ENCODE measurements at regions not wholly inside any gene's neighbourhood (a gene's known extent, or its start where the extent isn't known, plus 50 kb on each side); places are given as distances from the start of the nearest gene placed in this dataset.
A peak's percentile ranks its signal among the peaks of the same experiment; 100 is the strongest.

- no peak overlapping the region for H3K4me3 Mint-ChIP-seq
- no CpG with 5 or more reads among the region's 10 CpGs for WGBS (ENCODE audit: insufficient coverage)
Observed at GRCh38 chr1:17957588-17958267, 149.9 kb upstream of the IGSF21 start.

DNA sequence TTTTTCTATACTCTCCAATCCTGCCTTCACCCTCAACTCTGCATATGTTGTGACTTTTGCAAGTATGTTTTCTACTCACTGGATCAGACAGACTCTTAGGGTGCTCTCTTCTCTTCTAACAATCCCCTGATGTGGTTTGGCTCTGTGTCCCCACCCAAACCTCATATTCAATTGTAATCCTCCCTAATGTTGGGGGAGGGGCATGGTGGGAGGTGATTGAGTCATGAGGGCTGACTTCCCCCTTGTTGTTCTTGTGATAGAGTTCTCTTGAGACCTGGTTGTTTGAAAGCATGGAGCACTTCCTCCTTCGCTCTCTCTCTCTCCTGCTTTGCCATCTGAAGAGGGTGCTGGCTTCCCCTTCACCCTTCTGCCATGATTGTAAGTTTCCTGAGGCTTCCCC lies 148.9 kb upstream of the IGSF21 start:
- H3K27ac Mint-ChIP-seq = peak overlapping the region in 1 of 7 donors; percentile 32
- no peak overlapping the region for H3K4me3 Mint-ChIP-seq
- peaks cover 6% of the 10 kb centered on the region for H3K4me1 Mint-ChIP-seq
- Histone ChIP-seq H3K79me2 (ENCODE audit: insufficient read depth, low read length) (no peaks in the 10 kb centered on the region), H3K27ac (ENCODE audit: low read depth in 1 of 2, low read length in 2 of 2) (no peak overlapping the region), H3K4me2 (replicated peaks; ENCODE audit: extremely low read depth, low read length, poor library complexity, severe bottlenecking) (no peak overlapping the region), H3K4me3 (replicated peaks in 1 of 3; ENCODE audit: low read depth in 2 of 3, low read length in 3 of 3) (no peak overlapping the region), H3K9ac (ENCODE audit: insufficient read depth, low read length, poor library complexity, severe bottlenecking) (no peak overlapping the region), H3K9me3 (replicated peaks in 1 of 2; ENCODE audit: control insufficient read depth in 1 of 2, insufficient read depth in 1 of 2, low read length in 2 of 2) (peaks cover 0 to 3% of the 10 kb centered on the region in 2 donors), H3K4me1 (ENCODE audit: control insufficient read depth in 1 of 2, insufficient read depth in 2 of 2, low read length in 2 of 2) (peaks cover 0 to 4% of the 10 kb centered on the region in 2 donors), H2AFZ (ENCODE audit: insufficient read depth, low read depth, low read length, poor library complexity, severe bottlenecking) (no peak overlapping the region), H4K20me1 (ENCODE audit: insufficient read depth, low read length) (no peaks in the 10 kb centered on the region), H3K27me3 (ENCODE audit: control insufficient read depth in 2 of 2, insufficient read depth in 2 of 2, low read length in 2 of 2) (peaks cover 0 to 2% of the 10 kb centered on the region in 2 donors), H3K36me3 (replicated peaks in 1 of 2; ENCODE audit: control insufficient read depth in 1 of 2, insufficient read depth in 2 of 2, low read length in 2 of 2) (no peaks in the 10 kb centered on the region)
- no peak for DNase-seq
- no peaks in the 10 kb centered on the region for H3K36me3 Mint-ChIP-seq
- H3K27me3 Mint-ChIP-seq (ENCODE audit: low read depth in 3 of 3) = peaks cover 0 to 6% (median under 1%) of the 10 kb centered on the region in 3 donors
- H3K9me3 Mint-ChIP-seq = peaks cover 2 to 9% (median 4%) of the 10 kb centered on the region in 7 donors
- intact Hi-C loops (cut with micrococcal nuclease) = no loop called here
- no CpG with 5 or more reads among the region's 1 CpG for WGBS (ENCODE audit: insufficient coverage)
- TF ChIP-seq, protein P1, sequence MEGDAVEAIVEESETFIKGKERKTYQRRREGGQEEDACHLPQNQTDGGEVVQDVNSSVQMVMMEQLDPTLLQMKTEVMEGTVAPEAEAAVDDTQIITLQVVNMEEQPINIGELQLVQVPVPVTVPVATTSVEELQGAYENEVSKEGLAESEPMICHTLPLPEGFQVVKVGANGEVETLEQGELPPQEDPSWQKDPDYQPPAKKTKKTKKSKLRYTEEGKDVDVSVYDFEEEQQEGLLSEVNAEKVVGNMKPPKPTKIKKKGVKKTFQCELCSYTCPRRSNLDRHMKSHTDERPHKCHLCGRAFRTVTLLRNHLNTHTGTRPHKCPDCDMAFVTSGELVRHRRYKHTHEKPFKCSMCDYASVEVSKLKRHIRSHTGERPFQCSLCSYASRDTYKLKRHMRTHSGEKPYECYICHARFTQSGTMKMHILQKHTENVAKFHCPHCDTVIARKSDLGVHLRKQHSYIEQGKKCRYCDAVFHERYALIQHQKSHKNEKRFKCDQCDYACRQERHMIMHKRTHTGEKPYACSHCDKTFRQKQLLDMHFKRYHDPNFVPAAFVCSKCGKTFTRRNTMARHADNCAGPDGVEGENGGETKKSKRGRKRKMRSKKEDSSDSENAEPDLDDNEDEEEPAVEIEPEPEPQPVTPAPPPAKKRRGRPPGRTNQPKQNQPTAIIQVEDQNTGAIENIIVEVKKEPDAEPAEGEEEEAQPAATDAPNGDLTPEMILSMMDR (IDR thresholded peaks at IDR 0.05) = no peak

More at GRCh38 chr1:17957588-17958267, 149.9 kb upstream of the IGSF21 start:
- Histone ChIP-seq H3K79me2 (ENCODE audit: insufficient read depth, low read length) (no peaks in the 10 kb centered on the region), H3K4me1 (ENCODE audit: control insufficient read depth in 1 of 2, insufficient read depth in 2 of 2, low read length in 2 of 2) (peaks cover 0 to 4% of the 10 kb centered on the region in 2 donors), H3K36me3 (replicated peaks in 1 of 2; ENCODE audit: control insufficient read depth in 1 of 2, insufficient read depth in 2 of 2, low read length in 2 of 2) (no peaks in the 10 kb centered on the region), H3K27me3 (ENCODE audit: control insufficient read depth in 2 of 2, insufficient read depth in 2 of 2, low read length in 2 of 2) (peaks cover 0 to 2% of the 10 kb centered on the region in 2 donors), H3K27ac (ENCODE audit: low read depth in 1 of 2, low read length in 2 of 2) (no peak overlapping the region), H3K4me2 (replicated peaks; ENCODE audit: extremely low read depth, low read length, poor library complexity, severe bottlenecking) (no peak overlapping the region), H4K20me1 (ENCODE audit: insufficient read depth, low read length) (no peaks in the 10 kb centered on the region), H3K4me3 (replicated peaks in 1 of 3; ENCODE audit: low read depth in 2 of 3, low read length in 3 of 3) (no peak overlapping the region), H2AFZ (ENCODE audit: insufficient read depth, low read depth, low read length, poor library complexity, severe bottlenecking) (no peak overlapping the region), H3K9me3 (replicated peaks in 1 of 2; ENCODE audit: control insufficient read depth in 1 of 2, insufficient read depth in 1 of 2, low read length in 2 of 2) (peaks cover 0 to 3% of the 10 kb centered on the region in 2 donors), H3K9ac (ENCODE audit: insufficient read depth, low read length, poor library complexity, severe bottlenecking) (no peak overlapping the region)
- TF ChIP-seq, protein P1 (IDR thresholded peaks at IDR 0.05) = no peak
- intact Hi-C loops (cut with micrococcal nuclease) = no loop called here
- H3K27ac Mint-ChIP-seq = peak overlapping the region in 1 of 7 donors; percentile 26
- peaks cover 3 to 6% (median 5%) of the 10 kb centered on the region in 3 donors for H3K27me3 Mint-ChIP-seq (ENCODE audit: low read depth in 3 of 3)
- H3K9me3 Mint-ChIP-seq = peaks cover 2 to 9% (median 4%) of the 10 kb centered on the region in 7 donors
- H3K4me1 Mint-ChIP-seq = peaks cover 6% of the 10 kb centered on the region
- DNase-seq = no peak
- H3K36me3 Mint-ChIP-seq = no peaks in the 10 kb centered on the region

Data from CD14-positive monocyte (primary cell).